ENCODE measurements at regions not wholly inside any gene's neighbourhood (a gene's known extent, or its start where the extent isn't known, plus 50 kb on each side); places are given as distances from the start of the nearest gene placed in this dataset.

DNA sequence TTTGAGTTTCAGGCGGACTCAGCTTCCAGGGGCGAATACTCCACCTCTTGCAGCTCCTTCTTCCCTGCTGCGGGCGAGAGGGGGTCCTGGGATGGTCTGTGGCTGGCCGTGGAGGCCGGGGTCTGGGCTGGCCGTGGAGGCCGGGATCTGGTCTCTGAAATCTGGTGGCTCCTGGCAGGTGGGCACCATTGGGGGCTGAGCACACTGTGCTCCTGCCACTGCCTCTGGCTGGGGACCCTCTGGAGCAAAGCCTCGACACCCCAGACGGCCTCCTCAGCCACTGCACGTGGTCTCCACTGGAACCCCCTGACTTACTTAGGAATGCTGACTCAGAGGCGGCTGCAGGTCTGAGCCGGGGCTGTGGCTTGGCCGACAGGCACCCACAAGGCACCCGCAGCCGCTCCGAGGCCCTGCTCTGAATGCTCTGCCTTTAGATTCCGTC lies 100.1 kb upstream of the ALKAL2 start:
- TF ChIP-seq, protein P1, sequence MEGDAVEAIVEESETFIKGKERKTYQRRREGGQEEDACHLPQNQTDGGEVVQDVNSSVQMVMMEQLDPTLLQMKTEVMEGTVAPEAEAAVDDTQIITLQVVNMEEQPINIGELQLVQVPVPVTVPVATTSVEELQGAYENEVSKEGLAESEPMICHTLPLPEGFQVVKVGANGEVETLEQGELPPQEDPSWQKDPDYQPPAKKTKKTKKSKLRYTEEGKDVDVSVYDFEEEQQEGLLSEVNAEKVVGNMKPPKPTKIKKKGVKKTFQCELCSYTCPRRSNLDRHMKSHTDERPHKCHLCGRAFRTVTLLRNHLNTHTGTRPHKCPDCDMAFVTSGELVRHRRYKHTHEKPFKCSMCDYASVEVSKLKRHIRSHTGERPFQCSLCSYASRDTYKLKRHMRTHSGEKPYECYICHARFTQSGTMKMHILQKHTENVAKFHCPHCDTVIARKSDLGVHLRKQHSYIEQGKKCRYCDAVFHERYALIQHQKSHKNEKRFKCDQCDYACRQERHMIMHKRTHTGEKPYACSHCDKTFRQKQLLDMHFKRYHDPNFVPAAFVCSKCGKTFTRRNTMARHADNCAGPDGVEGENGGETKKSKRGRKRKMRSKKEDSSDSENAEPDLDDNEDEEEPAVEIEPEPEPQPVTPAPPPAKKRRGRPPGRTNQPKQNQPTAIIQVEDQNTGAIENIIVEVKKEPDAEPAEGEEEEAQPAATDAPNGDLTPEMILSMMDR (IDR thresholded peaks at IDR 0.05; ENCODE audit: low read depth, low read length, missing control alignments): no peak
- no peak for DNase-seq (ENCODE audit: extremely low read depth, low read depth)
- no peak overlapping the region for H3K4me3 ChIP-seq (replicated peaks; ENCODE audit: low read depth, low read length)

DNA sequence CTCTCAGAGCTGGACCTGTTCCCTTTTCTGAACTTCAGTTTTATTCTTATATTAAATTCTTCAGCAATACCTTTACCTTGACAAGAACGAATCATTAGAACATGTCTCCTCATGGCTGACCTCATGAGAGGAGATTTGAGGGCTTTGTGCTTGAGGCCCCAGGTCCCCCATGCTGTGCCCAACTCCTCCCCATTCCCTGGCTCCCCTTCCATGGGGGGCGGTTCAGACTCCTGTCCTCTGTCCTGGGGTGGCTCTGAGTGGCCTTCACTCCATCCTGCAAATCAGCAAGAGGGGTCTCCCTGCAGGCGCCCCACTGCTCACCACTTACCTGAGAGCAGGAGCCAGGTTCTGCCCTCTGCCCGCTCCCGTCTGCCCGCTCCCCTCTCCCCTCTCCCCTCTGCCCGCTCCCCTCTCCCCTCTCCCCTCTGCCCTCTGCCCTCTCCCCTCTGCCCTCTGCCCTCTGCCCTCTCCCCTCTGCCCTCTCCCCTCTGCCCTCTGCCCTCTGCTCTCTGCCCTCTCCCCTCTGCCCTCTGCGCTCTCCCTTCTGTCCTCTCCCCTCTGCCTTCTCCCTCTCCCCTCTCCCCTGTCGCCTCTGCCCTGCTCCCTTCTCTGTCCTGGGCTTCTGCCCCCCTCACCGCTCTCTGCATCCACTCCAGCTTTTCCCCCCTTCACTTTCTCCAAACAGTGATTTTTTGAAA lies 98.7 kb upstream of the ALKAL2 start:
- DNase-seq (ENCODE audit: extremely low read depth, low read depth): no peak
- TF ChIP-seq, protein P1 (IDR thresholded peaks at IDR 0.05; ENCODE audit: low read depth, low read length, missing control alignments): no peak
- no peak overlapping the region for H3K4me3 ChIP-seq (replicated peaks; ENCODE audit: low read depth, low read length)

DNA sequence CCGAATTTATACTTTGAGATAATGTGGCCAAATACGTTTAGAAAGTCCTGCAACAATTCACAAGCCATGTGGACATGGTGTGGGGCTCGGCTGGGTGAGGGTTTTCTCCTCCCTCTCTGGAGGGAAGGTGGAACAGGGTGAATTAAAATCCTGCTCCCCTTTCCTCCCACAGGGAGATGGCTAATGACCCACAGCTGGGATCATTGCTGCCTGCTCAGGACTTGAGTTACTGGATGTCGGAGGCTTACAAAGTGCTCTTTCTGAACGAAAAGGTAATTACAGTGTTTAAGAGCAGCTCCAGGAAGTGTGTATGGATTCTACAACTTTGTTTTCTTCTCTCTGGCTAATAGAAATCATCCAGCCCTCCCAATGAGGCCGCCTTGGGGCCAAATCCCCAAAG lies 97.9 kb upstream of the ALKAL2 start:
- H3K4me3 ChIP-seq (replicated peaks; ENCODE audit: low read depth, low read length): no peak overlapping the region
- no peak for DNase-seq (ENCODE audit: extremely low read depth, low read depth)
- TF ChIP-seq, protein P1 (IDR thresholded peaks at IDR 0.05; ENCODE audit: low read depth, low read length, missing control alignments): no peak

DNA sequence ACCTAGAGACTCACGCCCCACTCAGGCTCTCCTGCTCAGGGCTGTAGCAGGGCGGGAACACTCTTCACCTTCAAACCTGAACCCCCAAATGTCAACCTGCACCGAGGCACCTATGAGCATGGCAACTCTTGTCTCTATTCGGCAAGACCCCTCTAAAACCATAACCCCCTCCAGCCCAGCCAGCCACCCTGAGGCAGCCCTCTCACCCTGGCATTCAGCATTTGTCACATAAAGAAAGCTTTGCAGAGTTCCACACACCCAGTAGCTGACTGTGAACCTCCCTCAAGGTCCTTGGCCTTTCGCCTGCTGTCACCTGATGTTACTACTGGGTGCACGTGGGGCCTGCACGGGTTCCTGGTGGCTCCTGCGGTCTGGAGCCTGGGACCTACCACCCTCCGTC lies 97.2 kb upstream of the ALKAL2 start:
- no peak for DNase-seq (ENCODE audit: extremely low read depth, low read depth)
- TF ChIP-seq, protein P1 (IDR thresholded peaks at IDR 0.05; ENCODE audit: low read depth, low read length, missing control alignments): no peak
- no peak overlapping the region for H3K4me3 ChIP-seq (replicated peaks; ENCODE audit: low read depth, low read length)

DNA sequence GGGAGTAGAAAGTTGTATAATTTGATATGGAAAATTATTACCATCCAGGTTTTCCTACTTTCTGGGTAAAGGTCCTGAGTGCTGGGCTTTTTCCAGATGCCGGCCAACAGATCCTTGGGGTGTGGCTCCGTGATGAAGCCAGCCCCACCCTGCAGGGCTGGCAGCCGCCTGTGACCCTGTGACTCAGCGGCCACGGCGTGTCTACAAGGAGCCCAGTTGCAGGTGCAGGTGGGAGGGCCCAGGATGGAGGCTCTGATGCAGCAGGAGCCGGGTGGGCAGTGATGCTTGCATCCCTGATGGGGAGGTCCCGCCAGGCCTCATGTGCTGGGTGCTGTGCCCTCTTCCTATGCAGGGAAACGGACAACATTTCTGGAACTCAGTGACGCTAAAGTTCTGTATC lies 96.0 kb upstream of the ALKAL2 start:
- no peak overlapping the region for H3K4me3 ChIP-seq (replicated peaks; ENCODE audit: low read depth, low read length)
- TF ChIP-seq, protein P1 (IDR thresholded peaks at IDR 0.05; ENCODE audit: low read depth, low read length, missing control alignments): no peak
- no peak for DNase-seq (ENCODE audit: extremely low read depth, low read depth)

DNA sequence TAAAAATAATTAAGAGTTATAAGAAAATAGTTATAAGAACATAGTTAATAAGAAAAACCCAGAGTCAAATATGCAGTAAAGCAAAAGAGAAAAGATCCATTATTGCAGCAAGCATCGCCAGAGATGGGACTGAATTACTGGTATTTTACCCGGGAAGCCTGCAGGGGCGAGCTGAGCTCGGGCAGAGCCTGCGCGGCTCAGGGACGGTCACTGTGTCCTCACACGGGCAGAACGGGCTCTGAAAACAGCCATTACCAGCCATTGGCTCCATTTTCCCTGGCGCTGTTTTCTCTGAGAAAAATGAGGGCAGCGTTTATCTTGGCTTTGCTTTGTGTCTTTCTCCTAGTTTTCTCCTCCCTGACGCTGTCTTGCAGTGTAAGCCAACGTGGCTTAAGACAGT lies 95.3 kb upstream of the ALKAL2 start:
- no peak overlapping the region for H3K4me3 ChIP-seq (replicated peaks; ENCODE audit: low read depth, low read length)
- TF ChIP-seq, protein P1 (IDR thresholded peaks at IDR 0.05; ENCODE audit: low read depth, low read length, missing control alignments): no peak
- no peak for DNase-seq (ENCODE audit: extremely low read depth, low read depth)

DNA sequence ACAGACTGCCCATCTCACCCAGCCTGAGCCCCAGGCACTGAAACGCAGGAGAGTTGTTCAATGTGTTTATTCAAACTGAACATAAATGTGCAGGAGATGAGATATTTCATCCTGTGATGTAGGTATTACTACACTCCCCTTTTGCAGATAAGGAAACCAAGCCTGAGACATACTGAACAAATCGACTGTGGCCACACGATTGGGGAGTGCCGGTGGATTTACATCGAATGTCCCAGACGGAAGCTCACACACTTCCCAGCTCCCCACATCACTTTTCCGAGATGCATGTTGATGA lies 94.8 kb upstream of the ALKAL2 start:
- DNase-seq (ENCODE audit: extremely low read depth, low read depth): no peak
- TF ChIP-seq, protein P1 (IDR thresholded peaks at IDR 0.05; ENCODE audit: low read depth, low read length, missing control alignments): no peak
- H3K4me3 ChIP-seq (replicated peaks; ENCODE audit: low read depth, low read length): no peak overlapping the region
